ENCODE measurements at regions not wholly inside any gene's neighbourhood (a gene's known extent, or its start where the extent isn't known, plus 50 kb on each side); places are given as distances from the start of the nearest gene placed in this dataset.
"Not testable (repeated sequence)": the region's sequence is repeated elsewhere in the genome, so short reads cannot be mapped to it uniquely, and the experiment has no call there.

GRCh38 chr3:88744896-88745295, 362.5 kb upstream of the EPHA3 start:
- Histone ChIP-seq H3K4me3 (ENCODE audit: low read depth in 2 of 2, low read length in 2 of 2) (no peak overlapping the region), H3K4me1 (ENCODE audit: control insufficient read depth, insufficient read depth, low read length) (no peaks in the 10 kb centered on the region), H3K27me3 (ENCODE audit: control insufficient read depth, insufficient read depth, low read length) (no peaks in the 10 kb centered on the region), H3K27ac (ENCODE audit: low read length) (no peak overlapping the region), H3K9me3 (ENCODE audit: control insufficient read depth, insufficient read depth, low read depth, low read length) (no peaks in the 10 kb centered on the region), H3K36me3 (ENCODE audit: control insufficient read depth, insufficient read depth, low read length) (no peaks in the 10 kb centered on the region)
- no peak for TF ChIP-seq CTCF (IDR thresholded peaks at IDR 0.05)
- no peak for TF ChIP-seq POLR2AphosphoS5 (IDR thresholded peaks at IDR 0.05; ENCODE audit: low read depth, low read length)
- TF ChIP-seq TCF7L2 (IDR thresholded peaks at IDR 0.05; ENCODE audit: low read depth, low read length) = no peak
- TF ChIP-seq REST (IDR thresholded peaks at IDR 0.05; ENCODE audit: insufficient read depth in 1 of 2, low read depth in 2 of 2, low read length in 1 of 2) = no peak
- no peak for TF ChIP-seq SIN3A (IDR thresholded peaks at IDR 0.05; ENCODE audit: borderline replicate concordance, insufficient read depth, low read depth, low read length)
- ATAC-seq (no peak), DNase-seq (ENCODE audit: low read depth, low spot score) (no peak)
- intact Hi-C loops (cut with micrococcal nuclease; ENCODE audit: unreplicated experiment) (no loop called here), in situ Hi-C loops (cut with HindIII; ENCODE audit: low pct_unique_long_range_greater_than_20kb, low sequenced_read_pairs) (no loop called here)
- ChIA-PET POLR2A (no interaction called here), CTCF (no interaction called here)
- no TSS peak for BruUV-seq (replicated peaks)

GRCh38 chr3:88747145-88747544, 360.3 kb upstream of the EPHA3 start:
- H3K36me3 ChIP-seq (ENCODE audit: control insufficient read depth, insufficient read depth, low read length); DNase-seq (ENCODE audit: low read depth, low spot score); CTCF ChIA-PET; ATAC-seq; in situ Hi-C loops (cut with HindIII; ENCODE audit: low pct_unique_long_range_greater_than_20kb, low sequenced_read_pairs); H3K27me3 ChIP-seq (ENCODE audit: control insufficient read depth, insufficient read depth, low read length); H3K4me1 ChIP-seq (ENCODE audit: control insufficient read depth, insufficient read depth, low read length); BruUV-seq (replicated peaks); H3K4me3 ChIP-seq (ENCODE audit: low read depth in 2 of 2, low read length in 2 of 2); POLR2A ChIA-PET; H3K9me3 ChIP-seq (ENCODE audit: control insufficient read depth, insufficient read depth, low read depth, low read length); H3K27ac ChIP-seq (ENCODE audit: low read length); intact Hi-C loops (cut with micrococcal nuclease; ENCODE audit: unreplicated experiment): not testable (repeated sequence)

DNA sequence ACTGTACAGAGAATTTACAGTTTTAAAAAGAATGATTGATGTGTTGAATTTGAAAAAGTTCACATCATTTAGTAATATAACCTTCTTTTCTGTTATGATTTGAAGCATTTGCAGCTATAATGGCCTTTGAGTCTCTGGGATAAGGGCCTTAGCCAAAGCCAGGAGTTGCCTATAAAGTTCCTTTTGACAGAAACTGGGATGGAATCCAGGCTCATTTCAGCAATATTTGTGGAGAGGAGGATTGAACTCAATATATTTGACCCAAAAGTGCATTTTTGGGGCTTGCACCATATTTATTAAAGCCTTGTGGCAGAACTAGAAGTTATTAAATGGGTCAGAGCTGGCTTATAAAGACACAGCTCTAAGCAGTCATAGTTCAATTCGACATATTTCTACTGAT, 348.7 kb upstream of the EPHA3 start:
- no TSS peak for BruUV-seq (replicated peaks)
- no peak for ATAC-seq
- CTCF ChIA-PET = no interaction called here

More for the DNA sequence above, 348.7 kb upstream of the EPHA3 start:
- H3K4me3 ChIP-seq (ENCODE audit: low read depth in 2 of 2, low read length in 2 of 2) = no peak overlapping the region
- no peaks in the 10 kb centered on the region for H3K9me3 ChIP-seq (ENCODE audit: control insufficient read depth, insufficient read depth, low read depth, low read length)
- H3K27ac ChIP-seq (ENCODE audit: low read length) = no peak overlapping the region
- intact Hi-C loops (cut with micrococcal nuclease; ENCODE audit: unreplicated experiment) (no loop called here), in situ Hi-C loops (cut with HindIII; ENCODE audit: low pct_unique_long_range_greater_than_20kb, low sequenced_read_pairs) (no loop called here)
- H3K36me3 ChIP-seq (ENCODE audit: control insufficient read depth, insufficient read depth, low read length) = no peaks in the 10 kb centered on the region
- no peak for DNase-seq (ENCODE audit: low read depth, low spot score)
- TF ChIP-seq REST (IDR thresholded peaks at IDR 0.05; ENCODE audit: insufficient read depth in 1 of 2, low read depth in 2 of 2, low read length in 1 of 2) (no peak), CTCF (IDR thresholded peaks at IDR 0.05) (no peak), SIN3A (IDR thresholded peaks at IDR 0.05; ENCODE audit: borderline replicate concordance, insufficient read depth, low read depth, low read length) (no peak), POLR2AphosphoS5 (IDR thresholded peaks at IDR 0.05; ENCODE audit: low read depth, low read length) (no peak), TCF7L2 (IDR thresholded peaks at IDR 0.05; ENCODE audit: low read depth, low read length) (no peak)
- H3K27me3 ChIP-seq (ENCODE audit: control insufficient read depth, insufficient read depth, low read length) = no peaks in the 10 kb centered on the region
- POLR2A ChIA-PET = no interaction called here
- no peaks in the 10 kb centered on the region for H3K4me1 ChIP-seq (ENCODE audit: control insufficient read depth, insufficient read depth, low read length)

Measured in Panc1 (cell line).